ENCODE measurements at regions not wholly inside any gene's neighbourhood (a gene's known extent, or its start where the extent isn't known, plus 50 kb on each side); places are given as distances from the start of the nearest gene placed in this dataset.

DNA sequence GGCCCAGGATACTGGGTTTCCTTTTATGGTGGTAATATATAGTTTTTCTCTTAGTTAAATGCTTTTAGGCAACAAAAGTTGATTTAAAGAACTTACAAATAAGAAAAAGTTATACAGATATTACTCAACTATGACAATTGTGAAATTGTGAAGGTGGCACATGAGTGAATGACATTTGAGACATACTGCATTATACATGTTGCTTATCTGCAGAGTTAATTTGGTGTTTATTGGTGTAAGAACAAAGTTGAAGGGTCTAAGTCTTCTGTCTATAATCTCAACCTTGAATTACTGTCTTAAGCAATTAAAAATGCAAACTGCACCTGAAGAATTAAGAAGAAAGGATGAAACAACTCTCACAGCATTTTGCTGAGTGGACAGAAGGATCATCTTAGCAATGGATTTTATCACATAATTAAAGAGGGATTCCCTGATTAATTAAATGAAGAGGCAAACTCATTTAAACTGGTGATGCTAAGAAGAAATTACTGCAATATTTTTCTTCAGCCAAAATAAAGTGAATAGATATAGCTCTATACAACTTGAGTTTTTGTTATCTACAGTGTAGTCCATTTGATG, 298.9 kb upstream of the TGFBR2 start:
- intact Hi-C loops (cut with micrococcal nuclease), result no loop called here
- peaks cover 0 to 2% (median 0%) of the 10 kb centered on the region in 3 donors for H3K27me3 Mint-ChIP-seq (ENCODE audit: low read depth in 3 of 3)

DNA sequence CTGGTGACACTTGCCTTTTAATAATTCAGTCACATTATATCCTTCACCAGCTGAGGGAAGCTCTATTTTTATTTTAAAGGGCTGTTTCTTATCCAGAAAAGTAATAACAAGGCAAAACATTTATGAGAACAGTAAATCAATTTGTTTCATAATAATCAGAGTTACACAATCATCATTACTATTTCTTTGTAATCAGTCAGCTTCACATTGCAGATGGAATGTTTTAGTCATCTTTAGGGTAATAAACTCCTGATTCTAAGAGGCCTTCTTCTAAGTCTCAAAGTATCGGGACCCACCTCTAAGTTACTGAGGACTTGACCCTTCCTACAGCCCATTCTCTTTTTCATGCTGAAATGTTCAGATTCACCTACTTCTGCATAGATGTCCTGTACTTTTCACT, 298.3 kb upstream of the TGFBR2 start:
- no peaks in the 10 kb centered on the region for H4K20me1 ChIP-seq (ENCODE audit: insufficient read depth, low read length)
- TF ChIP-seq, protein P1, sequence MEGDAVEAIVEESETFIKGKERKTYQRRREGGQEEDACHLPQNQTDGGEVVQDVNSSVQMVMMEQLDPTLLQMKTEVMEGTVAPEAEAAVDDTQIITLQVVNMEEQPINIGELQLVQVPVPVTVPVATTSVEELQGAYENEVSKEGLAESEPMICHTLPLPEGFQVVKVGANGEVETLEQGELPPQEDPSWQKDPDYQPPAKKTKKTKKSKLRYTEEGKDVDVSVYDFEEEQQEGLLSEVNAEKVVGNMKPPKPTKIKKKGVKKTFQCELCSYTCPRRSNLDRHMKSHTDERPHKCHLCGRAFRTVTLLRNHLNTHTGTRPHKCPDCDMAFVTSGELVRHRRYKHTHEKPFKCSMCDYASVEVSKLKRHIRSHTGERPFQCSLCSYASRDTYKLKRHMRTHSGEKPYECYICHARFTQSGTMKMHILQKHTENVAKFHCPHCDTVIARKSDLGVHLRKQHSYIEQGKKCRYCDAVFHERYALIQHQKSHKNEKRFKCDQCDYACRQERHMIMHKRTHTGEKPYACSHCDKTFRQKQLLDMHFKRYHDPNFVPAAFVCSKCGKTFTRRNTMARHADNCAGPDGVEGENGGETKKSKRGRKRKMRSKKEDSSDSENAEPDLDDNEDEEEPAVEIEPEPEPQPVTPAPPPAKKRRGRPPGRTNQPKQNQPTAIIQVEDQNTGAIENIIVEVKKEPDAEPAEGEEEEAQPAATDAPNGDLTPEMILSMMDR (IDR thresholded peaks at IDR 0.05), result no peak
- intact Hi-C loops (cut with micrococcal nuclease), result no loop called here
- no peaks in the 10 kb centered on the region for H3K27me3 ChIP-seq (ENCODE audit: control insufficient read depth in 2 of 2, insufficient read depth in 2 of 2, low read length in 2 of 2)
- no peak overlapping the region for H3K4me3 Mint-ChIP-seq
- WGBS (ENCODE audit: insufficient coverage), result 100% methylated on average over 1 of the region's 1 CpG
- DNase-seq, result no peak
- peaks cover 3% of the 10 kb centered on the region for H3K4me1 Mint-ChIP-seq
- H3K79me2 ChIP-seq (ENCODE audit: insufficient read depth, low read length), result no peaks in the 10 kb centered on the region
- H3K36me3 Mint-ChIP-seq, result no peaks in the 10 kb centered on the region
- H3K9ac ChIP-seq (ENCODE audit: insufficient read depth, low read length, poor library complexity, severe bottlenecking), result no peak overlapping the region
- H2AFZ ChIP-seq (ENCODE audit: insufficient read depth, low read depth, low read length, poor library complexity, severe bottlenecking), result no peak overlapping the region
- H3K9me3 Mint-ChIP-seq, result peaks cover 0 to 8% (median 3%) of the 10 kb centered on the region in 7 donors
- H3K27ac ChIP-seq (ENCODE audit: low read depth in 1 of 2, low read length in 2 of 2), result no peak overlapping the region
- no peaks in the 10 kb centered on the region for H3K36me3 ChIP-seq (replicated peaks in 1 of 2; ENCODE audit: control insufficient read depth in 1 of 2, insufficient read depth in 2 of 2, low read length in 2 of 2)
- no peak overlapping the region for H3K4me2 ChIP-seq (replicated peaks; ENCODE audit: extremely low read depth, low read length, poor library complexity, severe bottlenecking)
- H3K27ac Mint-ChIP-seq, result no peak overlapping the region
- peaks cover 0 to 3% of the 10 kb centered on the region in 2 donors for H3K9me3 ChIP-seq (replicated peaks in 1 of 2; ENCODE audit: control insufficient read depth in 1 of 2, insufficient read depth in 1 of 2, low read length in 2 of 2)
- no peak overlapping the region for H3K4me3 ChIP-seq (replicated peaks in 1 of 3; ENCODE audit: low read depth in 2 of 3, low read length in 3 of 3)
- no peaks in the 10 kb centered on the region for H3K4me1 ChIP-seq (ENCODE audit: control insufficient read depth in 1 of 2, insufficient read depth in 2 of 2, low read length in 2 of 2)
- peaks cover 0 to 3% (median 0%) of the 10 kb centered on the region in 3 donors for H3K27me3 Mint-ChIP-seq (ENCODE audit: low read depth in 3 of 3)

More for the DNA sequence above, 298.9 kb upstream of the TGFBR2 start:
- Histone ChIP-seq H2AFZ (ENCODE audit: insufficient read depth, low read depth, low read length, poor library complexity, severe bottlenecking) (no peak overlapping the region), H3K4me1 (ENCODE audit: control insufficient read depth in 1 of 2, insufficient read depth in 2 of 2, low read length in 2 of 2) (no peaks in the 10 kb centered on the region), H3K27ac (ENCODE audit: low read depth in 1 of 2, low read length in 2 of 2) (no peak overlapping the region), H3K79me2 (ENCODE audit: insufficient read depth, low read length) (no peaks in the 10 kb centered on the region), H3K4me3 (replicated peaks in 1 of 3; ENCODE audit: low read depth in 2 of 3, low read length in 3 of 3) (no peak overlapping the region), H4K20me1 (ENCODE audit: insufficient read depth, low read length) (no peaks in the 10 kb centered on the region), H3K27me3 (ENCODE audit: control insufficient read depth in 2 of 2, insufficient read depth in 2 of 2, low read length in 2 of 2) (no peaks in the 10 kb centered on the region), H3K9ac (ENCODE audit: insufficient read depth, low read length, poor library complexity, severe bottlenecking) (no peak overlapping the region), H3K36me3 (replicated peaks in 1 of 2; ENCODE audit: control insufficient read depth in 1 of 2, insufficient read depth in 2 of 2, low read length in 2 of 2) (no peaks in the 10 kb centered on the region), H3K9me3 (replicated peaks in 1 of 2; ENCODE audit: control insufficient read depth in 1 of 2, insufficient read depth in 1 of 2, low read length in 2 of 2) (peaks cover 0 to 3% of the 10 kb centered on the region in 2 donors), H3K4me2 (replicated peaks; ENCODE audit: extremely low read depth, low read length, poor library complexity, severe bottlenecking) (no peak overlapping the region)
- DNase-seq, result no peak
- TF ChIP-seq, protein P1 (IDR thresholded peaks at IDR 0.05), result no peak
- Mint-ChIP-seq H3K4me1 (peaks cover 3% of the 10 kb centered on the region), H3K36me3 (no peaks in the 10 kb centered on the region), H3K4me3 (no peak overlapping the region), H3K27ac (no peak overlapping the region), H3K9me3 (peaks cover 0 to 8% (median 3%) of the 10 kb centered on the region in 7 donors)

Measured in CD14-positive monocyte (primary cell).